ENCODE measurements at regions not wholly inside any gene's neighbourhood (a gene's known extent, or its start where the extent isn't known, plus 50 kb on each side); places are given as distances from the start of the nearest gene placed in this dataset.

GRCh38 chr1:59171788-59172187 is 125.1 kb upstream of the FGGY start:
- DNase-seq (ENCODE audit: low read depth) = no peak
- TF ChIP-seq, protein P1, sequence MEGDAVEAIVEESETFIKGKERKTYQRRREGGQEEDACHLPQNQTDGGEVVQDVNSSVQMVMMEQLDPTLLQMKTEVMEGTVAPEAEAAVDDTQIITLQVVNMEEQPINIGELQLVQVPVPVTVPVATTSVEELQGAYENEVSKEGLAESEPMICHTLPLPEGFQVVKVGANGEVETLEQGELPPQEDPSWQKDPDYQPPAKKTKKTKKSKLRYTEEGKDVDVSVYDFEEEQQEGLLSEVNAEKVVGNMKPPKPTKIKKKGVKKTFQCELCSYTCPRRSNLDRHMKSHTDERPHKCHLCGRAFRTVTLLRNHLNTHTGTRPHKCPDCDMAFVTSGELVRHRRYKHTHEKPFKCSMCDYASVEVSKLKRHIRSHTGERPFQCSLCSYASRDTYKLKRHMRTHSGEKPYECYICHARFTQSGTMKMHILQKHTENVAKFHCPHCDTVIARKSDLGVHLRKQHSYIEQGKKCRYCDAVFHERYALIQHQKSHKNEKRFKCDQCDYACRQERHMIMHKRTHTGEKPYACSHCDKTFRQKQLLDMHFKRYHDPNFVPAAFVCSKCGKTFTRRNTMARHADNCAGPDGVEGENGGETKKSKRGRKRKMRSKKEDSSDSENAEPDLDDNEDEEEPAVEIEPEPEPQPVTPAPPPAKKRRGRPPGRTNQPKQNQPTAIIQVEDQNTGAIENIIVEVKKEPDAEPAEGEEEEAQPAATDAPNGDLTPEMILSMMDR (IDR thresholded peaks at IDR 0.05; ENCODE audit: low read depth, low read length) = no peak
- TF ChIP-seq MYC (IDR thresholded peaks at IDR 0.05; ENCODE audit: low read depth, low read length) = no peak
- TF ChIP-seq, protein P2, sequence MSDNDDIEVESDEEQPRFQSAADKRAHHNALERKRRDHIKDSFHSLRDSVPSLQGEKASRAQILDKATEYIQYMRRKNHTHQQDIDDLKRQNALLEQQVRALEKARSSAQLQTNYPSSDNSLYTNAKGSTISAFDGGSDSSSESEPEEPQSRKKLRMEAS (IDR thresholded peaks at IDR 0.05; ENCODE audit: low read depth, low read length) = no peak
- TF ChIP-seq POLR2A (IDR thresholded peaks at IDR 0.05; ENCODE audit: extremely low read depth, insufficient read length) = no peak
- H3K4me3 ChIP-seq (ENCODE audit: low read depth, low read length) = no peak overlapping the region

DNA sequence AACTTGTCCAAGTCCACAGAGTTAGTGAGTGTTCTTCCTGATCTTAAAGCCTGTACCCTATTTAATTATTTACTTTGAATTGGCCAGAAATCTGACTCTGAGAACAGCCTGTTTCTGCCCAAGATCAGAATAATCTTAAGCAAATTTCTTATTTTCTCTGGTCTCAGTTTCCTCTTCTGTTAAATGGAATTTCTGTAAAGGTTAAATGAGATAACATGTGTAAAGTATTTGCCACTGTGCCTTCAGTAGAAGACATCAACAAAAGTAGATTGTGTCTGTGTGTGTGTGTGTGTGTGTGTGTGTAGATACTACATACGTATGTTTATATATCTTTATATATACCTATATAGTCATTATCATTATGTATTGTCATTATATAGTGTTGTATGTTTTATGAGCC is 124.2 kb upstream of the FGGY start:
- H3K4me3 ChIP-seq (ENCODE audit: low read depth, low read length) = no peak overlapping the region
- TF ChIP-seq, protein P1 (IDR thresholded peaks at IDR 0.05; ENCODE audit: low read depth, low read length) = no peak
- TF ChIP-seq, protein P2 (IDR thresholded peaks at IDR 0.05; ENCODE audit: low read depth, low read length) = no peak
- TF ChIP-seq POLR2A (IDR thresholded peaks at IDR 0.05; ENCODE audit: extremely low read depth, insufficient read length) (no peak), MYC (IDR thresholded peaks at IDR 0.05; ENCODE audit: low read depth, low read length) (no peak)
- no peak for DNase-seq (ENCODE audit: low read depth)

DNA sequence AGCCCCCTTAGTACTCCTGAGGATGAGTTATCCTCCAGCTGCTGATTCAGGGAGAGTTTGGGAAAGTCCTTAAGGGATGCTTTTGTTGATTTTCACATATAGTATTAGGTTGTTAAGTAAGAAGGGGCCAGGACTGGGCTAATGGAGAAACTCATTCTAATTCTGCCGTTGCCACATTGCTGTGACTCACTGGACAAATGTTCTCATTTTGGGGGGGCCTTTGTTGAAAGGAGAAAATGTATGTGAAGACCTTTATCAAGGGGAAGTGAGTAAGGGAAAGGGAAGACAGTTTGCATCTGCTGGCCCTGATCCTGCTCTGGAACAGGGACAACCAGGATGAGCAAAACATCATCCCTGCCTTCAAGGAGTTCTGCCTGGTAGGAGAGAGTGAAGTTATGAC is 123.2 kb upstream of the FGGY start:
- TF ChIP-seq, protein P2 (IDR thresholded peaks at IDR 0.05; ENCODE audit: low read depth, low read length) = no peak
- TF ChIP-seq, protein P1 (IDR thresholded peaks at IDR 0.05; ENCODE audit: low read depth, low read length) = no peak
- TF ChIP-seq MYC (IDR thresholded peaks at IDR 0.05; ENCODE audit: low read depth, low read length) (no peak), POLR2A (IDR thresholded peaks at IDR 0.05; ENCODE audit: extremely low read depth, insufficient read length) (no peak)
- H3K4me3 ChIP-seq (ENCODE audit: low read depth, low read length) = no peak overlapping the region
- DNase-seq (ENCODE audit: low read depth) = no peak

- DNase-seq (ENCODE audit: low read depth) = peak; percentile 25
- TF ChIP-seq, protein P1 (IDR thresholded peaks at IDR 0.05; ENCODE audit: low read depth, low read length) = no peak
- TF ChIP-seq MYC (IDR thresholded peaks at IDR 0.05; ENCODE audit: low read depth, low read length) = no peak
- TF ChIP-seq, protein P2 (IDR thresholded peaks at IDR 0.05; ENCODE audit: low read depth, low read length) = no peak
- TF ChIP-seq POLR2A (IDR thresholded peaks at IDR 0.05; ENCODE audit: extremely low read depth, insufficient read length) = no peak
Measured at GRCh38 chr1:59176471-59176870, 120.4 kb upstream of the FGGY start.

GRCh38 chr1:59177756-59178155 is 119.1 kb upstream of the FGGY start:
- peak; percentile 36 for DNase-seq (ENCODE audit: low read depth)
- no peak overlapping the region for H3K4me3 ChIP-seq (ENCODE audit: low read depth, low read length)
- TF ChIP-seq MYC (IDR thresholded peaks at IDR 0.05; ENCODE audit: low read depth, low read length) = no peak
- TF ChIP-seq, protein P1 (IDR thresholded peaks at IDR 0.05; ENCODE audit: low read depth, low read length) = no peak
- no peak for TF ChIP-seq POLR2A (IDR thresholded peaks at IDR 0.05; ENCODE audit: extremely low read depth, insufficient read length)

More at GRCh38 chr1:59176471-59176870, 120.4 kb upstream of the FGGY start:
- no peak overlapping the region for H3K4me3 ChIP-seq (ENCODE audit: low read depth, low read length)

All from NB4 (cell line).